ENCODE measurements at regions not wholly inside any gene's neighbourhood (a gene's known extent, or its start where the extent isn't known, plus 50 kb on each side); places are given as distances from the start of the nearest gene placed in this dataset.

DNA sequence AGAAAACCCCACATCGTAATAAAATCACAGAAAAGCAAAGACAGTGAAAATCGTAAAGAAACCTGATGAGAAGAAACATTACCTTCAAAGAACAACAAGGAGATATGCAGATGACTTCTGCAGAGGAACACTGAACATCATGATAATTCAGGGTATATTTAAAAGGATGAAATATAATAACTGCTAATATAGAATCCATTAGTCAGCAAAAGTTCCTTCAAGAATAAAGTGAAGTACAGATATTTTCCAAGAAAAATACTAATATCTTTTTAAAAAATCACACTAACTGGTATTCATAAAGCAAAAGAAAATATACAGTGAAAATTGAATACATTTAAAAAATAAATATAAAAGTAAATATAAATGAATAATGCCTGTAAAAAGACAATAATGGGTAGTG lies 176.3 kb upstream of the VEGFC start:
- H3K36me3 ChIP-seq (replicated peaks; ENCODE audit: insufficient read depth, low read depth), result no peaks in the 10 kb centered on the region
- no peaks in the 10 kb centered on the region for H3K79me2 ChIP-seq
- 72% methylated on average over 2 of the region's 2 CpGs for WGBS (ENCODE audit: low lambda C conversion rate, missing lambda C conversion rate)
- H2AFZ ChIP-seq, result no peak overlapping the region
- TF ChIP-seq EZH2 (IDR thresholded peaks at IDR 0.05; ENCODE audit: borderline replicate concordance) (no peak), EZH2phosphoT487 (IDR thresholded peaks at IDR 0.05; ENCODE audit: low read depth, severe bottlenecking, unreplicated experiment) (no peak)
- TF ChIP-seq, protein P1, sequence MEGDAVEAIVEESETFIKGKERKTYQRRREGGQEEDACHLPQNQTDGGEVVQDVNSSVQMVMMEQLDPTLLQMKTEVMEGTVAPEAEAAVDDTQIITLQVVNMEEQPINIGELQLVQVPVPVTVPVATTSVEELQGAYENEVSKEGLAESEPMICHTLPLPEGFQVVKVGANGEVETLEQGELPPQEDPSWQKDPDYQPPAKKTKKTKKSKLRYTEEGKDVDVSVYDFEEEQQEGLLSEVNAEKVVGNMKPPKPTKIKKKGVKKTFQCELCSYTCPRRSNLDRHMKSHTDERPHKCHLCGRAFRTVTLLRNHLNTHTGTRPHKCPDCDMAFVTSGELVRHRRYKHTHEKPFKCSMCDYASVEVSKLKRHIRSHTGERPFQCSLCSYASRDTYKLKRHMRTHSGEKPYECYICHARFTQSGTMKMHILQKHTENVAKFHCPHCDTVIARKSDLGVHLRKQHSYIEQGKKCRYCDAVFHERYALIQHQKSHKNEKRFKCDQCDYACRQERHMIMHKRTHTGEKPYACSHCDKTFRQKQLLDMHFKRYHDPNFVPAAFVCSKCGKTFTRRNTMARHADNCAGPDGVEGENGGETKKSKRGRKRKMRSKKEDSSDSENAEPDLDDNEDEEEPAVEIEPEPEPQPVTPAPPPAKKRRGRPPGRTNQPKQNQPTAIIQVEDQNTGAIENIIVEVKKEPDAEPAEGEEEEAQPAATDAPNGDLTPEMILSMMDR (IDR thresholded peaks at IDR 0.05; ENCODE audit: poor library complexity), result no peak
- no peaks in the 10 kb centered on the region for H3K27me3 ChIP-seq
- H3K27ac ChIP-seq, result no peak overlapping the region
- no peaks in the 10 kb centered on the region for H4K20me1 ChIP-seq (ENCODE audit: insufficient read depth, poor library complexity, severe bottlenecking)
- no peak for DNase-seq (ENCODE audit: low spot score)
- H3K4me1 ChIP-seq (ENCODE audit: insufficient read depth), result no peaks in the 10 kb centered on the region
- no peak overlapping the region for H3K4me2 ChIP-seq
- H3K9me2 ChIP-seq (replicated peaks; ENCODE audit: insufficient read depth), result no peaks in the 10 kb centered on the region
- H3K4me3 ChIP-seq, result no peak overlapping the region
- H3K9me3 ChIP-seq (ENCODE audit: low read depth), result no peaks in the 10 kb centered on the region

DNA sequence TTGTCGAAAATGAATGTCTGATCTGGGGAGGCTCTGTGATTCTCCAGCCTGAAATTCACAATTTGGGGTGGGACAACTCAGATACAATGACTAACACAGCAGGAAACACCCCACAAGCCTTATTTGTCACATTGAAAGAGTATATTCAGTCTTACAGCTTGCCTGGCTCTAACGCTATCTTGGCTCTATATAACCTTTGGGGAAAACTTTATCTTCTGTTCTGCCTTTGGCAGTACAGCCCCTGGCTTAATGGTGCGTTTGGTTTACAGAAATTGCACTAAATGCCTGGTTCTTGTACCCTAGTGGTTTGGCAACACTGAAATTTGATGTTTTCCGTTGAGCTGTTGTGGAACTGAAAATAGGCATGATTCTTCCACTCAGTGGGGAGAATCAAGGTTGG lies 178.1 kb upstream of the VEGFC start:
- Histone ChIP-seq H3K79me2 (no peaks in the 10 kb centered on the region), H4K20me1 (ENCODE audit: insufficient read depth, poor library complexity, severe bottlenecking) (no peaks in the 10 kb centered on the region), H2AFZ (no peak overlapping the region), H3K9me2 (replicated peaks; ENCODE audit: insufficient read depth) (no peaks in the 10 kb centered on the region), H3K4me2 (no peak overlapping the region), H3K27me3 (no peaks in the 10 kb centered on the region), H3K9me3 (ENCODE audit: low read depth) (no peaks in the 10 kb centered on the region), H3K36me3 (replicated peaks; ENCODE audit: insufficient read depth, low read depth) (no peaks in the 10 kb centered on the region), H3K4me1 (ENCODE audit: insufficient read depth) (no peaks in the 10 kb centered on the region), H3K4me3 (no peak overlapping the region), H3K27ac (no peak overlapping the region)
- DNase-seq (ENCODE audit: low spot score), result no peak
- TF ChIP-seq EZH2 (IDR thresholded peaks at IDR 0.05; ENCODE audit: borderline replicate concordance) (no peak), EZH2phosphoT487 (IDR thresholded peaks at IDR 0.05; ENCODE audit: low read depth, severe bottlenecking, unreplicated experiment) (no peak)
- TF ChIP-seq, protein P1 (IDR thresholded peaks at IDR 0.05; ENCODE audit: poor library complexity), result no peak
- WGBS (ENCODE audit: low lambda C conversion rate, missing lambda C conversion rate), result 91% methylated on average over 4 of the region's 4 CpGs

DNA sequence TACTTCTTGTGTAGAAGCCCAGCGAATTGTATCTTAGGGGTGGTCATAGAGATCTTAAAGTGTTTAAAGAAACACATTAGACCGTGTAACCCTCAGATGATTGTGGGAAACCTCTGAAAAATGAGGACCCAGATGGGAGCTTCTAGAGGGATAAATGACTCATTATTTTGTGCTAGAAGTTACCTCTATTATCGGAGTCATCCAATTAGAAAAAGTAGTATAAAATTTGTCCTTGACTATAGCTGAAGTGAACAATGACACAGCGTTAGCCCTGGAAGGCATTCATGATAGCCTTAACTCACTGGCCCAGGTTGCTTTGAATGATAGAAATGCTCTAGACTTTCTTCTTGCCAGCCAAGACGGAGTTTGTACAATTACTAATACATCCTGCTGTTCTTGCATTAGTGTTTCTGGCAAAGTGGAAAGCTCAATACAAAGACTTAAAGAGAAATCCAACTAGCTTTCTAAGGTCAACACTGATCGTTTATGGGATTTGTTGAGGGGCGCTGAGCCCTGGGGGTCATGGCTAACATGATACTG lies 178.9 kb upstream of the VEGFC start:
- WGBS (ENCODE audit: low lambda C conversion rate, missing lambda C conversion rate), result 94% methylated on average over 7 of the region's 7 CpGs
- H3K9me2 ChIP-seq (replicated peaks; ENCODE audit: insufficient read depth), result no peaks in the 10 kb centered on the region
- no peak overlapping the region for H3K27ac ChIP-seq
- no peak overlapping the region for H3K4me2 ChIP-seq
- H3K79me2 ChIP-seq, result no peaks in the 10 kb centered on the region
- TF ChIP-seq, protein P1 (IDR thresholded peaks at IDR 0.05; ENCODE audit: poor library complexity), result no peak
- TF ChIP-seq EZH2 (IDR thresholded peaks at IDR 0.05; ENCODE audit: borderline replicate concordance) (no peak), EZH2phosphoT487 (IDR thresholded peaks at IDR 0.05; ENCODE audit: low read depth, severe bottlenecking, unreplicated experiment) (no peak)
- H3K4me3 ChIP-seq, result no peak overlapping the region
- H3K27me3 ChIP-seq, result no peaks in the 10 kb centered on the region
- no peaks in the 10 kb centered on the region for H3K9me3 ChIP-seq (ENCODE audit: low read depth)
- DNase-seq (ENCODE audit: low spot score), result no peak
- H3K36me3 ChIP-seq (replicated peaks; ENCODE audit: insufficient read depth, low read depth), result no peaks in the 10 kb centered on the region
- H4K20me1 ChIP-seq (ENCODE audit: insufficient read depth, poor library complexity, severe bottlenecking), result no peaks in the 10 kb centered on the region
- no peak overlapping the region for H2AFZ ChIP-seq
- H3K4me1 ChIP-seq (ENCODE audit: insufficient read depth), result no peaks in the 10 kb centered on the region

DNA sequence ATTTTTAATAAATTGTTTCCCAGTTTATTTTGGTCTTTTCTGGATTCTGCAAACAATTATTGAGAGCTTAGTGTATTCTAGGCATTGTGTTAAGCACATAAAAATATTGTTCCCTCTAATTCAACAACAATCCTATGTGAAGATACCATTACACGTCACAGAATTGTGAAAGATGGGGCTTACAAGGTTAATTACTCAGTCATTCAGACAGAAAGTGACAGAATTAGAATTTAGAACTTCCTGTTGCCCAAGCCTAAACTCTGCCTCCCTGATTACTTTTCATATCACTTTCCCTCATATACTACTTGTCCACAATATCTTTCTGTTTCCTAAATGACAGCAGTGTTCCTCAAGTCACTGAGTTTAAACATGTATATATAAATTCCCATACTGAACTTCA lies 186.7 kb upstream of the VEGFC start:
- DNase-seq (ENCODE audit: low spot score), result no peak
- Histone ChIP-seq H3K4me1 (ENCODE audit: insufficient read depth) (no peaks in the 10 kb centered on the region), H3K36me3 (replicated peaks; ENCODE audit: insufficient read depth, low read depth) (no peaks in the 10 kb centered on the region), H3K4me2 (no peak overlapping the region), H4K20me1 (ENCODE audit: insufficient read depth, poor library complexity, severe bottlenecking) (no peaks in the 10 kb centered on the region), H3K27me3 (no peaks in the 10 kb centered on the region), H3K4me3 (no peak overlapping the region), H3K27ac (no peak overlapping the region), H3K79me2 (no peaks in the 10 kb centered on the region), H3K9me2 (replicated peaks; ENCODE audit: insufficient read depth) (no peaks in the 10 kb centered on the region), H3K9me3 (ENCODE audit: low read depth) (no peaks in the 10 kb centered on the region), H2AFZ (no peak overlapping the region)
- 76% methylated on average over 1 of the region's 1 CpG for WGBS (ENCODE audit: low lambda C conversion rate, missing lambda C conversion rate)
- TF ChIP-seq, protein P1 (IDR thresholded peaks at IDR 0.05; ENCODE audit: poor library complexity), result no peak
- no peak for TF ChIP-seq EZH2phosphoT487 (IDR thresholded peaks at IDR 0.05; ENCODE audit: low read depth, severe bottlenecking, unreplicated experiment)
- TF ChIP-seq EZH2 (IDR thresholded peaks at IDR 0.05; ENCODE audit: borderline replicate concordance), result no peak

All from hepatocyte (in vitro differentiated cells).